Liver (tissue), 8 donors: ENCODE measurements at regions not wholly inside any gene's neighbourhood (a gene's known extent, or its start where the extent isn't known, plus 50 kb on each side); places are given as distances from the start of the nearest gene placed in this dataset.

Experiments
- DNase-seq: peaks from one replicate; pipeline ENCODE4 v3.0.0-alpha.2; 2017; ENCODE audit warnings: low spot score
- H3K27ac ChIP-seq, 2 donors: one replicate each; pipeline ENCODE4 v1.7.0; 2013; ENCODE audit warnings: inconsistent platforms in 2 of 2, low read length in 2 of 2, control low read depth in 1 of 2, low read depth in 1 of 2, mild to moderate bottlenecking in 1 of 2
- H3K27me3 ChIP-seq, 4 donors: one replicate each; pipeline versions ENCODE4 v1.6.1 to v1.7.0; 2013; ENCODE audit warnings: low read length in 3 of 4, inconsistent platforms in 1 of 4, mild to moderate bottlenecking in 1 of 4, moderate library complexity in 1 of 4; ENCODE audit not compliant: control insufficient read depth in 4 of 4, insufficient read depth in 4 of 4
- H3K36me3 ChIP-seq, 4 donors: one replicate each; pipeline versions ENCODE4 v1.6.1 to v1.7.0; 2013; ENCODE audit warnings: low read length in 3 of 4, mild to moderate bottlenecking in 3 of 4, low read depth in 1 of 4, moderate library complexity in 1 of 4; ENCODE audit not compliant: control insufficient read depth in 4 of 4, insufficient read depth in 3 of 4
- H3K4me1 ChIP-seq, 4 donors: one replicate each; pipeline versions ENCODE4 v1.6.1 to v1.7.0; 2013; ENCODE audit warnings: low read length in 3 of 4, mild to moderate bottlenecking in 3 of 4, moderate library complexity in 1 of 4; ENCODE audit not compliant: control insufficient read depth in 4 of 4, insufficient read depth in 4 of 4
- H3K4me3 ChIP-seq, 3 donors: one replicate each; pipeline versions ENCODE4 v1.6.1 to v1.7.0; 2013; ENCODE audit warnings: low read length in 3 of 3, control low read depth in 1 of 3, low read depth in 1 of 3, mild to moderate bottlenecking in 1 of 3
- H3K9ac ChIP-seq, 2 donors: one replicate each; pipeline ENCODE4 v1.7.0; 2013; ENCODE audit warnings: low read length in 2 of 2, mild to moderate bottlenecking in 2 of 2, moderate library complexity in 2 of 2, control low read depth in 1 of 2, low read depth in 1 of 2
- H3K9me3 ChIP-seq, 4 donors: one replicate each; pipeline versions ENCODE4 v1.6.1 to v1.7.0; 2013; ENCODE audit warnings: low read length in 3 of 4; ENCODE audit not compliant: control insufficient read depth in 4 of 4
- EGR1 ChIP-seq, 2 donors: IDR thresholded peaks; 2 replicates each; pipeline ENCODE4 v1.6.1; 2016 to 2018; ENCODE audit warnings: antibody characterized with exemption in 2 of 2, low read depth in 2 of 2
- GABPA ChIP-seq, 2 donors: IDR thresholded peaks in 1 of 2; conservative IDR thresholded peaks in 1 of 2; 2 replicates each; pipeline ENCODE4 v1.6.1; 2016; ENCODE audit warnings: antibody characterized with exemption in 2 of 2, mild to moderate bottlenecking in 1 of 2, moderate library complexity in 1 of 2
- HNF4A ChIP-seq, 2 donors: conservative IDR thresholded peaks; 2 replicates each; pipeline ENCODE4 v1.6.1; 2016; ENCODE audit warnings: antibody characterized with exemption in 2 of 2, mild to moderate bottlenecking in 2 of 2
- JUND ChIP-seq, 2 donors: IDR thresholded peaks; 2 replicates each; pipeline ENCODE4 v1.6.1; 2016; ENCODE audit warnings: antibody characterized with exemption in 2 of 2
- NR2F2 ChIP-seq: IDR thresholded peaks from 2 replicates; pipeline ENCODE4 v1.6.1; 2016; ENCODE audit warnings: antibody characterized with exemption
- RXRA ChIP-seq, 2 donors: IDR thresholded peaks; 2 replicates each; pipeline ENCODE4 v1.6.1; 2017 to 2018; ENCODE audit warnings: antibody characterized with exemption in 2 of 2, mild to moderate bottlenecking in 1 of 2
- SP1 ChIP-seq: IDR thresholded peaks from 2 replicates; pipeline ENCODE4 v1.6.1; 2018; ENCODE audit warnings: antibody characterized with exemption, mild to moderate bottlenecking
- TAF1 ChIP-seq: conservative IDR thresholded peaks from 2 replicates; pipeline ENCODE4 v1.6.1; 2016; ENCODE audit warnings: antibody characterized with exemption, mild to moderate bottlenecking
- YY1 ChIP-seq: IDR thresholded peaks from 2 replicates; pipeline ENCODE4 v1.6.1; 2016; ENCODE audit warnings: antibody characterized with exemption, mild to moderate bottlenecking
- WGBS: extraction: QIAGEN DNeasy Blood & Tissue Kit; methylation state at CpG from one replicate; pipeline ENCODE4 v1.1.7; 2013; 5-methylcytosine and 5-hydroxymethylcytosine counted together
- TF ChIP-seq, protein P1 (sequence below): IDR thresholded peaks from 2 replicates; pipeline ENCODE4 v1.6.1; 2016; ENCODE audit warnings: antibody characterized with exemption
- TF ChIP-seq, protein P2 (sequence below): fragments of 150-350 bp; IDR thresholded peaks from 2 replicates; pipeline ENCODE4 v1.5.1; 2017; ENCODE audit warnings: improper control_type of control experiment, low read depth, low read length; ENCODE audit not compliant: missing input control
- TF ChIP-seq, protein P3 (sequence below): IDR thresholded peaks from 2 replicates; pipeline ENCODE4 v1.6.1; 2016; ENCODE audit warnings: antibody characterized with exemption, mild to moderate bottlenecking
- donor health status: healthy.
- donor health status: healthy.
- donor health status: healthy.
- donor health status: healthy.
- donor health status: healthy.

DNA sequence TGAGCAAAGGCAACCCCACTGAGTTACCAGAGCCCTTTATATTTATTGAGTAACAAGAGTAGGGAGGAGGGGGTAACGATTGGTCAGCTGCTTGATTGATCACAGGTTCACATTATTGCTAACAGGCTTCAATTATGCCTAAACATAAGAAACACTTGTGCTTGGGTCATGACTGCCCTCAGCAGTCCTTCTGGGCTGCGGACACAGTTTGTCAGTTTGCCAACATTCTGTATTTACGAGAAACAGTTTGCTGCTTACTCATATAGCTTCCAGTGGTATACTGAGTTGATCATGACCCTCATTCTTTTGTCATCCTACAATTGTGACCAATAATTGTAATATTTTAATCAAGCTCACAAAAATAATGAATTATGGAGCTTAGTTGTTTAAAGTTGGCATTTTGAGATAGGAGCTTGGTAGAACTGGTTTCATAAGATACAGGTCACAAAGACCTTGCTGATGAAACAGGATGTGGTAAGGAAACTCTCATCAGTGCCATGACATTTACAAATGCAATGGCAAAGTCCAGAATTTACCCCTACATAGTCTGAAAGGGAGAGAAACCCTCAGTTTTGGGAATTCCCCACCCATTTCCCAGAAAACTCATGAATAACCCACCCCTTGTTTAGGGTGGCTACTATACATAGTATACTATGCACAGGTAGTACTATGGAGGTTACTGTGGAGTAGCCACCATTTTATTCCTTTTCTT, 1421.0 kb upstream of the FLRT2 start:
- H3K36me3 ChIP-seq = no peaks in the 10 kb centered on the region
- H3K27ac ChIP-seq = no peak overlapping the region
- no peak overlapping the region for H3K4me3 ChIP-seq
- H3K4me1 ChIP-seq = no peaks in the 10 kb centered on the region
- WGBS = 76% methylated on average over 3 of the region's 3 CpGs
- no peak for DNase-seq
- H3K9ac ChIP-seq = no peak overlapping the region
- TF ChIP-seq, protein P1, sequence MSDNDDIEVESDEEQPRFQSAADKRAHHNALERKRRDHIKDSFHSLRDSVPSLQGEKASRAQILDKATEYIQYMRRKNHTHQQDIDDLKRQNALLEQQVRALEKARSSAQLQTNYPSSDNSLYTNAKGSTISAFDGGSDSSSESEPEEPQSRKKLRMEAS = no peak
- no peak for TF ChIP-seq RXRA (IDR thresholded peaks at IDR 0.05)
- no peak for TF ChIP-seq GABPA (IDR thresholded peaks at IDR 0.05 in 1 of 2, conservative IDR thresholded peaks at IDR 0.05 in 1 of 2)
- TF ChIP-seq TAF1 = no peak
- no peak for TF ChIP-seq YY1
- TF ChIP-seq SP1 = no peak
- TF ChIP-seq JUND (IDR thresholded peaks at IDR 0.05) = no peak
- TF ChIP-seq, protein P2, sequence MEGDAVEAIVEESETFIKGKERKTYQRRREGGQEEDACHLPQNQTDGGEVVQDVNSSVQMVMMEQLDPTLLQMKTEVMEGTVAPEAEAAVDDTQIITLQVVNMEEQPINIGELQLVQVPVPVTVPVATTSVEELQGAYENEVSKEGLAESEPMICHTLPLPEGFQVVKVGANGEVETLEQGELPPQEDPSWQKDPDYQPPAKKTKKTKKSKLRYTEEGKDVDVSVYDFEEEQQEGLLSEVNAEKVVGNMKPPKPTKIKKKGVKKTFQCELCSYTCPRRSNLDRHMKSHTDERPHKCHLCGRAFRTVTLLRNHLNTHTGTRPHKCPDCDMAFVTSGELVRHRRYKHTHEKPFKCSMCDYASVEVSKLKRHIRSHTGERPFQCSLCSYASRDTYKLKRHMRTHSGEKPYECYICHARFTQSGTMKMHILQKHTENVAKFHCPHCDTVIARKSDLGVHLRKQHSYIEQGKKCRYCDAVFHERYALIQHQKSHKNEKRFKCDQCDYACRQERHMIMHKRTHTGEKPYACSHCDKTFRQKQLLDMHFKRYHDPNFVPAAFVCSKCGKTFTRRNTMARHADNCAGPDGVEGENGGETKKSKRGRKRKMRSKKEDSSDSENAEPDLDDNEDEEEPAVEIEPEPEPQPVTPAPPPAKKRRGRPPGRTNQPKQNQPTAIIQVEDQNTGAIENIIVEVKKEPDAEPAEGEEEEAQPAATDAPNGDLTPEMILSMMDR = no peak
- no peak for TF ChIP-seq EGR1 (IDR thresholded peaks at IDR 0.05; ENCODE audit: low read depth in 2 of 2)
- TF ChIP-seq HNF4A (conservative IDR thresholded peaks at IDR 0.05) = no peak
- TF ChIP-seq, protein P3, sequence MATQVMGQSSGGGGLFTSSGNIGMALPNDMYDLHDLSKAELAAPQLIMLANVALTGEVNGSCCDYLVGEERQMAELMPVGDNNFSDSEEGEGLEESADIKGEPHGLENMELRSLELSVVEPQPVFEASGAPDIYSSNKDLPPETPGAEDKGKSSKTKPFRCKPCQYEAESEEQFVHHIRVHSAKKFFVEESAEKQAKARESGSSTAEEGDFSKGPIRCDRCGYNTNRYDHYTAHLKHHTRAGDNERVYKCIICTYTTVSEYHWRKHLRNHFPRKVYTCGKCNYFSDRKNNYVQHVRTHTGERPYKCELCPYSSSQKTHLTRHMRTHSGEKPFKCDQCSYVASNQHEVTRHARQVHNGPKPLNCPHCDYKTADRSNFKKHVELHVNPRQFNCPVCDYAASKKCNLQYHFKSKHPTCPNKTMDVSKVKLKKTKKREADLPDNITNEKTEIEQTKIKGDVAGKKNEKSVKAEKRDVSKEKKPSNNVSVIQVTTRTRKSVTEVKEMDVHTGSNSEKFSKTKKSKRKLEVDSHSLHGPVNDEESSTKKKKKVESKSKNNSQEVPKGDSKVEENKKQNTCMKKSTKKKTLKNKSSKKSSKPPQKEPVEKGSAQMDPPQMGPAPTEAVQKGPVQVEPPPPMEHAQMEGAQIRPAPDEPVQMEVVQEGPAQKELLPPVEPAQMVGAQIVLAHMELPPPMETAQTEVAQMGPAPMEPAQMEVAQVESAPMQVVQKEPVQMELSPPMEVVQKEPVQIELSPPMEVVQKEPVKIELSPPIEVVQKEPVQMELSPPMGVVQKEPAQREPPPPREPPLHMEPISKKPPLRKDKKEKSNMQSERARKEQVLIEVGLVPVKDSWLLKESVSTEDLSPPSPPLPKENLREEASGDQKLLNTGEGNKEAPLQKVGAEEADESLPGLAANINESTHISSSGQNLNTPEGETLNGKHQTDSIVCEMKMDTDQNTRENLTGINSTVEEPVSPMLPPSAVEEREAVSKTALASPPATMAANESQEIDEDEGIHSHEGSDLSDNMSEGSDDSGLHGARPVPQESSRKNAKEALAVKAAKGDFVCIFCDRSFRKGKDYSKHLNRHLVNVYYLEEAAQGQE = no peak
- H3K27me3 ChIP-seq = no peaks in the 10 kb centered on the region
- peaks cover 0 to 1% (median 0%) of the 10 kb centered on the region in 4 donors for H3K9me3 ChIP-seq

DNA sequence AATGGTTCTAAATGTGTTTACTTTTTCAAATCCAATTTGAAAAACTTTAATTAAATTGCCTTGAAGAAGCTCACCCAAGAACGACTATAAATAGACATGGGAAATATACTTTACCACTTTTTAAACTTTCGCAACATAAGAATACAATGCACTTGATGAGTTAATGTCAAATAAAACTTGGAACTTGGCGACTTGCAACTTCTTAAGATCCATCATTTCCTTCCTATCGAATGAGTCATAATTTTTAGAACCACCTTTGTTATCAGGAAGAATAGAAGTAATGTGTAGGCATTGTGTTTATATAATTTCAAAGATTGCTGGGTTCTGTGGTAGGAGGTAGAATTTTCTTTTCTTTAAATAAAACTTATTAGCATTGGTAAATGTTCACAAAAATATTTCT, 1417.4 kb upstream of the FLRT2 start:
- 62% methylated on average over 4 of the region's 4 CpGs for WGBS
- no peaks in the 10 kb centered on the region for H3K27me3 ChIP-seq
- no peak overlapping the region for H3K4me3 ChIP-seq
- DNase-seq = no peak
- H3K9ac ChIP-seq = no peak overlapping the region
- H3K9me3 ChIP-seq = peaks cover 0 to 1% (median 0%) of the 10 kb centered on the region in 4 donors
- no peaks in the 10 kb centered on the region for H3K4me1 ChIP-seq
- no peak overlapping the region for H3K27ac ChIP-seq
- TF ChIP-seq, protein P3 = no peak
- TF ChIP-seq JUND (IDR thresholded peaks at IDR 0.05) = no peak
- no peak for TF ChIP-seq NR2F2
- no peak for TF ChIP-seq TAF1
- no peak for TF ChIP-seq GABPA (IDR thresholded peaks at IDR 0.05 in 1 of 2, conservative IDR thresholded peaks at IDR 0.05 in 1 of 2)
- TF ChIP-seq, protein P2 = no peak
- no peak for TF ChIP-seq EGR1 (IDR thresholded peaks at IDR 0.05; ENCODE audit: low read depth in 2 of 2)
- no peaks in the 10 kb centered on the region for H3K36me3 ChIP-seq
